Type B pancreatic cell (in vitro differentiated cells): ENCODE measurements at regions not wholly inside any gene's neighbourhood (a gene's known extent, or its start where the extent isn't known, plus 50 kb on each side); places are given as distances from the start of the nearest gene placed in this dataset.

Experiments
- DNase-seq: peaks from one replicate; pipeline ENCODE4 v3.0.0; 2021; ENCODE audit warnings: mixed read lengths; ENCODE audit not compliant: unreplicated experiment; ENCODE audit errors: extremely low spot score
- H3K27ac Mint-ChIP-seq: 2 replicates; pipeline ENCODE4 v1.8.0; 2021; ENCODE audit warnings: mild to moderate bottlenecking, mixed read lengths
- H3K27me3 Mint-ChIP-seq: 2 replicates; pipeline ENCODE4 v1.8.0; 2021; ENCODE audit warnings: mixed read lengths
- H3K36me3 Mint-ChIP-seq: 2 replicates; pipeline ENCODE4 v1.8.0; 2021; ENCODE audit warnings: mixed read lengths
- H3K4me1 Mint-ChIP-seq: one replicate; pipeline ENCODE4 v1.8.0; 2021; ENCODE audit warnings: mixed read lengths; ENCODE audit not compliant: unreplicated experiment
- H3K4me3 Mint-ChIP-seq: 2 replicates; pipeline ENCODE4 v1.8.0; 2021; ENCODE audit warnings: mild to moderate bottlenecking, mixed read lengths
- H3K9me3 Mint-ChIP-seq: 2 replicates; pipeline ENCODE4 v1.8.0; 2021; ENCODE audit warnings: mixed read lengths
- CTCF ChIP-seq: fragments of 200-600 bp; sonication (generic); conservative IDR thresholded peaks from 2 replicates; pipeline ENCODE4 v1.5.0; 2021; ENCODE audit warnings: antibody characterized with exemption, mild to moderate bottlenecking

- no peak for DNase-seq
- H3K27ac Mint-ChIP-seq: no peak overlapping the region
- H3K36me3 Mint-ChIP-seq: no peaks in the 10 kb centered on the region
- TF ChIP-seq CTCF: no peak
- H3K9me3 Mint-ChIP-seq: no peaks in the 10 kb centered on the region
- no peak overlapping the region for H3K4me3 Mint-ChIP-seq
- H3K4me1 Mint-ChIP-seq: no peaks in the 10 kb centered on the region
- H3K27me3 Mint-ChIP-seq: peaks cover 19% of the 10 kb centered on the region
Measured at GRCh38 chr18:59994357-59994756, 94.6 kb downstream of the PMAIP1 start.

GRCh38 chr18:59993560-59993959, 93.8 kb downstream of the PMAIP1 start:
- Mint-ChIP-seq H3K36me3 (no peaks in the 10 kb centered on the region), H3K27ac (no peak overlapping the region), H3K9me3 (no peaks in the 10 kb centered on the region), H3K27me3 (peaks cover 18% of the 10 kb centered on the region), H3K4me3 (no peak overlapping the region), H3K4me1 (no peaks in the 10 kb centered on the region)
- no peak for TF ChIP-seq CTCF
- DNase-seq: no peak

- Mint-ChIP-seq H3K4me3 (no peak overlapping the region), H3K27me3 (peaks cover 15% of the 10 kb centered on the region), H3K4me1 (no peaks in the 10 kb centered on the region), H3K9me3 (no peaks in the 10 kb centered on the region), H3K27ac (no peak overlapping the region), H3K36me3 (no peaks in the 10 kb centered on the region)
- no peak for DNase-seq
- no peak for TF ChIP-seq CTCF
Measured at GRCh38 chr18:59990121-59990823, 90.5 kb downstream of the PMAIP1 start.

GRCh38 chr18:59988098-59988706, 88.4 kb downstream of the PMAIP1 start:
- peaks cover 5% of the 10 kb centered on the region for H3K4me1 Mint-ChIP-seq
- H3K9me3 Mint-ChIP-seq: no peaks in the 10 kb centered on the region
- no peak for DNase-seq
- H3K36me3 Mint-ChIP-seq: no peaks in the 10 kb centered on the region
- TF ChIP-seq CTCF: peak; percentile 99
- H3K27ac Mint-ChIP-seq: no peak overlapping the region
- no peak overlapping the region for H3K4me3 Mint-ChIP-seq
- peaks cover 11% of the 10 kb centered on the region for H3K27me3 Mint-ChIP-seq

- peaks cover 5% of the 10 kb centered on the region for H3K4me1 Mint-ChIP-seq
- no peak overlapping the region for H3K4me3 Mint-ChIP-seq
- peaks cover 7% of the 10 kb centered on the region for H3K9me3 Mint-ChIP-seq
- H3K27ac Mint-ChIP-seq: no peak overlapping the region
- peaks cover 4% of the 10 kb centered on the region for H3K27me3 Mint-ChIP-seq
- no peaks in the 10 kb centered on the region for H3K36me3 Mint-ChIP-seq
- no peak for TF ChIP-seq CTCF
- no peak for DNase-seq
Measured at GRCh38 chr18:59987102-59987501, 87.3 kb downstream of the PMAIP1 start.
